HG02642 (cell line): ENCODE measurements at regions not wholly inside any gene's neighbourhood (a gene's known extent, or its start where the extent isn't known, plus 50 kb on each side); places are given as distances from the start of the nearest gene placed in this dataset.
"Not testable (repeated sequence)": the region's sequence is repeated elsewhere in the genome, so short reads cannot be mapped to it uniquely, and the experiment has no call there.

Source experiments
- ATAC-seq: cut with Tn5 transposase; IDR thresholded peaks from one replicate; pipeline ENCODE4 v1.9.1; 2021; ENCODE audit warnings: mild to moderate bottlenecking; ENCODE audit not compliant: unreplicated experiment, poor library complexity

GRCh38 chr2:237235383-237236095, 149.8 kb downstream of the COPS8 start:
- no peak for ATAC-seq

- no peak for ATAC-seq
Observed at GRCh38 chr2:237236188-237236587, 150.5 kb downstream of the COPS8 start.

GRCh38 chr2:237238249-237238648, 152.6 kb downstream of the COPS8 start:
- no peak for ATAC-seq

GRCh38 chr2:237240252-237240651, 154.6 kb downstream of the COPS8 start:
- no peak for ATAC-seq

- not testable (repeated sequence) for ATAC-seq
Observed at GRCh38 chr2:237240868-237241267, 155.2 kb downstream of the COPS8 start.

GRCh38 chr2:237242091-237242536, 156.4 kb downstream of the COPS8 start:
- ATAC-seq, result no peak

GRCh38 chr2:237243487-237243886, 157.8 kb downstream of the COPS8 start:
- ATAC-seq, result no peak

GRCh38 chr2:237244178-237244577, 158.5 kb downstream of the COPS8 start:
- ATAC-seq, result no peak

- no peak for ATAC-seq
Observed at GRCh38 chr2:237244976-237245646, 159.4 kb downstream of the COPS8 start.

GRCh38 chr2:237250599-237250998, 163.4 kb downstream of the COL6A3 start:
- ATAC-seq, result no peak

GRCh38 chr2:237251986-237252385, 162.0 kb downstream of the COL6A3 start:
- no peak for ATAC-seq

GRCh38 chr2:237253046-237253702, 160.8 kb downstream of the COL6A3 start:
- no peak for ATAC-seq

- no peak for ATAC-seq
Observed at GRCh38 chr2:237254369-237254861, 159.5 kb downstream of the COL6A3 start.

GRCh38 chr2:237254911-237255578, 158.9 kb downstream of the COL6A3 start:
- ATAC-seq, result no peak

- ATAC-seq, result no peak
Observed at GRCh38 chr2:237256887-237257286, 157.1 kb downstream of the COL6A3 start.

- ATAC-seq, result no peak
Observed at GRCh38 chr2:237257471-237257951, 156.5 kb downstream of the COL6A3 start.

- no peak for ATAC-seq
Observed at GRCh38 chr2:237258116-237258515, 155.8 kb downstream of the COL6A3 start.

GRCh38 chr2:237258615-237259014, 155.3 kb downstream of the COL6A3 start:
- no peak for ATAC-seq

GRCh38 chr2:237259201-237259600, 154.8 kb downstream of the COL6A3 start:
- ATAC-seq, result no peak

GRCh38 chr2:237260039-237260620, 153.8 kb downstream of the COL6A3 start:
- ATAC-seq, result no peak
